AG08396 (cell line): ENCODE measurements at regions not wholly inside any gene's neighbourhood (a gene's known extent, or its start where the extent isn't known, plus 50 kb on each side); places are given as distances from the start of the nearest gene placed in this dataset.
"Not testable (repeated sequence)": the region's sequence is repeated elsewhere in the genome, so short reads cannot be mapped to it uniquely, and the experiment has no call there.

Source experiments
- DNase-seq: peaks from one replicate; pipeline ENCODE4 v3.0.0; 2012; ENCODE audit warnings: low spot score, mixed read lengths

- peak; percentile 72 for DNase-seq
These were observed 216.3 kb downstream of the ANAPC1 start for GRCh38 chr2:111667542-111668273.

- DNase-seq: no peak
These were observed 215.7 kb downstream of the ANAPC1 start for GRCh38 chr2:111668274-111668616.

- DNase-seq: no peak
These were observed 215.3 kb downstream of the ANAPC1 start for GRCh38 chr2:111668741-111669140.

- DNase-seq: no peak
These were observed 213.9 kb downstream of the ANAPC1 start for GRCh38 chr2:111669928-111670695.

GRCh38 chr2:111670776-111671175, 213.2 kb downstream of the ANAPC1 start:
- DNase-seq: no peak

- no peak for DNase-seq
These were observed 212.4 kb downstream of the ANAPC1 start for GRCh38 chr2:111671426-111672150.

GRCh38 chr2:111672641-111673040, 211.4 kb downstream of the ANAPC1 start:
- DNase-seq: not testable (repeated sequence)

- DNase-seq: no peak
These were observed 210.5 kb downstream of the ANAPC1 start for GRCh38 chr2:111673526-111673925.

- DNase-seq: no peak
These were observed 208.4 kb downstream of the ANAPC1 start for GRCh38 chr2:111675419-111676194.

- DNase-seq: peak; percentile 64
These were observed 207.6 kb downstream of the ANAPC1 start for GRCh38 chr2:111676291-111676822.

GRCh38 chr2:111678161-111678560, 205.8 kb downstream of the ANAPC1 start:
- no peak for DNase-seq

GRCh38 chr2:111678651-111679050, 205.3 kb downstream of the ANAPC1 start:
- DNase-seq: peak; percentile 51

GRCh38 chr2:111679202-111679601, 204.8 kb downstream of the ANAPC1 start:
- DNase-seq: no peak

- DNase-seq: no peak
These were observed 199.4 kb downstream of the ANAPC1 start for GRCh38 chr2:111684611-111685010.

- DNase-seq: no peak
These were observed 198.7 kb downstream of the ANAPC1 start for GRCh38 chr2:111685342-111685741.

GRCh38 chr2:111686994-111687393, 197.0 kb downstream of the ANAPC1 start:
- no peak for DNase-seq

- DNase-seq: no peak
These were observed 196.1 kb downstream of the ANAPC1 start for GRCh38 chr2:111687911-111688310.

GRCh38 chr2:111688482-111688881, 195.5 kb downstream of the ANAPC1 start:
- DNase-seq: no peak

GRCh38 chr2:111689174-111689573, 194.8 kb downstream of the ANAPC1 start:
- DNase-seq: no peak

- DNase-seq: no peak
These were observed 194.1 kb downstream of the ANAPC1 start for GRCh38 chr2:111689941-111690340.

- no peak for DNase-seq
These were observed 192.7 kb downstream of the ANAPC1 start for GRCh38 chr2:111691164-111691875.
